ENCODE measurements at regions not wholly inside any gene's neighbourhood (a gene's known extent, or its start where the extent isn't known, plus 50 kb on each side); places are given as distances from the start of the nearest gene placed in this dataset.

- TF ChIP-seq POLR2A (IDR thresholded peaks at IDR 0.05; ENCODE audit: low read depth, low read length): no peak
- no peak for TF ChIP-seq POLR2AphosphoS5 (IDR thresholded peaks at IDR 0.05; ENCODE audit: low read depth, low read length)
- no peak for TF ChIP-seq TAF1 (IDR thresholded peaks at IDR 0.05; ENCODE audit: borderline replicate concordance, low read depth, low read length)
These were observed 51.4 kb upstream of the DIO3 start for GRCh38 chr14:101509730-101510371.

Data from GM12892 (cell line).